IMR-90 (cell line): ENCODE measurements at regions not wholly inside any gene's neighbourhood (a gene's known extent, or its start where the extent isn't known, plus 50 kb on each side); places are given as distances from the start of the nearest gene placed in this dataset.

Experiments used
- ATAC-seq: fragments of 200-7000 bp; cut with Tn5 transposase; 2 replicates; pipeline ENCODE4 v1.9.1; 2020; ENCODE audit warnings: low read depth, mild to moderate bottlenecking, moderate library complexity
- BruUV-seq: library from RNA; stranded (reverse); fragments of 400-500 nt; replicated peaks from 2 replicates; lab custom pipeline; 2021; lab: Mats Ljungman, UMichigan
- CTCF ChIA-PET: fragments of 300-600 bp; formaldehyde crosslinking; extraction: SDS; loops from one replicate; lab custom pipeline; 2021; ENCODE audit warnings: antibody characterized with exemption; lab: Yijun Ruan, JAX
- POLR2A ChIA-PET: fragments of 300-600 bp; sonication (Branson Sonifier 250); formaldehyde crosslinking; loops from one replicate; lab custom pipeline; 2022; ENCODE audit warnings: antibody characterized with exemption; ENCODE audit not compliant: unreplicated experiment; lab: Charles Lee
- DNase-seq: peaks from one replicate; pipeline ENCODE4 v3.0.0; 2013
- H2AFZ ChIP-seq: replicated peaks from 2 replicates; pipeline ENCODE3; 2013; ENCODE audit warnings: low read length, mild to moderate bottlenecking; ENCODE audit not compliant: poor library complexity
- H2AK5ac ChIP-seq: 2 replicates; pipeline ENCODE4 v1.6.1; 2013; ENCODE audit warnings: low read depth, low read length, inconsistent platforms
- H2AK9ac ChIP-seq: replicated peaks from 2 replicates; pipeline ENCODE3; 2013; ENCODE audit warnings: mild to moderate bottlenecking, low read depth, low read length, moderate library complexity; ENCODE audit not compliant: poor library complexity
- H2BK120ac ChIP-seq: 2 replicates; pipeline ENCODE4 v1.6.1; 2013; ENCODE audit warnings: low read depth, low read length, inconsistent platforms
- H2BK15ac ChIP-seq: 3 replicates; pipeline ENCODE4 v1.6.1; 2013; ENCODE audit warnings: low read depth, low read length, inconsistent platforms
- H2BK20ac ChIP-seq: 2 replicates; pipeline ENCODE4 v1.6.1; 2013; ENCODE audit warnings: low read depth, mild to moderate bottlenecking, inconsistent platforms, low read length, moderate library complexity
- H2BK5ac ChIP-seq: 2 replicates; pipeline ENCODE4 v1.6.1; 2013; ENCODE audit warnings: mild to moderate bottlenecking, low read depth, low read length, inconsistent platforms; ENCODE audit not compliant: poor library complexity, severe bottlenecking
- H3K14ac ChIP-seq: replicated peaks from 2 replicates; pipeline ENCODE4 v1.6.1; 2013; ENCODE audit warnings: low read depth, low read length, inconsistent platforms
- H3K18ac ChIP-seq: 2 replicates; pipeline ENCODE4 v1.6.1; 2013; ENCODE audit warnings: low read depth, low read length, control low read depth
- H3K23ac ChIP-seq: 2 replicates; pipeline ENCODE4 v1.6.1; 2013; ENCODE audit warnings: low read depth, low read length, inconsistent platforms
- H3K27ac ChIP-seq: 2 replicates; pipeline ENCODE4 v1.5.1; 2013; ENCODE audit warnings: mild to moderate bottlenecking, control low read depth, low read length; ENCODE audit not compliant: insufficient read depth
- H3K27me3 ChIP-seq: 2 replicates; pipeline ENCODE4 v1.6.1; 2013; ENCODE audit warnings: low read length; ENCODE audit not compliant: control insufficient read depth, insufficient read depth
- H3K36me3 ChIP-seq: 2 replicates; pipeline ENCODE4 v1.6.1; 2013; ENCODE audit warnings: low read length, mixed read lengths; ENCODE audit not compliant: control insufficient read depth, insufficient read depth
- H3K4ac ChIP-seq: 2 replicates; pipeline ENCODE4 v1.6.1; 2013; ENCODE audit warnings: low read depth, low read length, inconsistent platforms
- H3K4me1 ChIP-seq: 2 replicates; pipeline ENCODE4 v1.6.1; 2013; ENCODE audit warnings: low read length, mixed read lengths; ENCODE audit not compliant: control insufficient read depth, insufficient read depth
- H3K4me2 ChIP-seq: 2 replicates; pipeline ENCODE4 v1.6.1; 2013; ENCODE audit warnings: low read depth, mild to moderate bottlenecking, control low read depth, low read length, moderate library complexity
- H3K4me3 ChIP-seq: 2 replicates; pipeline ENCODE4 v1.5.1; 2013; ENCODE audit warnings: low read depth, mild to moderate bottlenecking, control low read depth, low read length, moderate library complexity; ENCODE audit not compliant: insufficient read depth
- H3K56ac ChIP-seq: 2 replicates; pipeline ENCODE4 v1.6.1; 2013; ENCODE audit warnings: low read length, inconsistent platforms; ENCODE audit not compliant: insufficient read depth; ENCODE audit errors: extremely low read depth
- H3K79me1 ChIP-seq, 2 experiments: 2 replicates each; pipeline ENCODE4 v1.6.1; 2013; ENCODE audit warnings: low read length in 2 of 2, inconsistent platforms in 1 of 2, low read depth in 1 of 2
- H3K9ac ChIP-seq: 2 replicates; pipeline ENCODE4 v1.6.1; 2013; ENCODE audit warnings: low read depth, low read length, control low read depth
- H3K9me1 ChIP-seq: 2 replicates; pipeline ENCODE4 v1.6.1; 2013; ENCODE audit warnings: low read length, inconsistent platforms; ENCODE audit not compliant: insufficient read depth
- H3K9me3 ChIP-seq: 2 replicates; pipeline ENCODE4 v1.6.1; 2013; ENCODE audit warnings: low read length; ENCODE audit not compliant: control insufficient read depth, insufficient read depth
- H4K20me1 ChIP-seq: 2 replicates; pipeline ENCODE4 v1.6.1; 2013; ENCODE audit warnings: low read length, inconsistent platforms; ENCODE audit not compliant: insufficient read depth
- H4K5ac ChIP-seq: 2 replicates; pipeline ENCODE4 v1.6.1; 2013; ENCODE audit warnings: mild to moderate bottlenecking, low read depth, low read length, control low read depth
- H4K8ac ChIP-seq, 2 experiments: 2 replicates each; pipeline ENCODE4 v1.6.1; 2013; ENCODE audit warnings: low read depth in 2 of 2, low read length in 2 of 2, control low read depth in 1 of 2, inconsistent platforms in 1 of 2
- H4K91ac ChIP-seq: 2 replicates; pipeline ENCODE4 v1.6.1; 2013; ENCODE audit warnings: low read depth, low read length, inconsistent platforms; ENCODE audit not compliant: insufficient read depth
- MAFK ChIP-seq: IDR thresholded peaks from 2 replicates; pipeline ENCODE4 v1.6.1; 2012; ENCODE audit warnings: low read depth, low read length, improper control_type of control experiment
- MAZ ChIP-seq: IDR thresholded peaks from 2 replicates; pipeline ENCODE4 v1.6.1; 2012; ENCODE audit warnings: low read depth, mild to moderate bottlenecking, low read length, improper control_type of control experiment, moderate library complexity, borderline replicate concordance
- WGBS, 2 experiments: methylation state at CpG; one replicate each; pipeline versions ENCODE4 v1.1.5 to v1.1.7; 2013; ENCODE audit warnings: missing lambda C conversion rate in 2 of 2; ENCODE audit not compliant: insufficient read length in 1 of 2; ENCODE audit errors: extremely low coverage in 2 of 2; 5-methylcytosine and 5-hydroxymethylcytosine counted together
- dilution Hi-C: fragments of 300-500 bp; cut with HindIII; formaldehyde crosslinking; loops from one replicate; pipeline ENCODE4 v1.14.3; 2018; ENCODE audit warnings: low sequenced_read_pairs; ENCODE audit not compliant: unreplicated experiment
- in situ Hi-C: fragments of 300-500 bp; cut with MboI; formaldehyde crosslinking; loops from 3 replicates; pipeline ENCODE4 v1.14.3; 2019; ENCODE audit warnings: low sequenced_read_pairs, inconsistent platforms, mixed read lengths
- intact Hi-C: fragments of 100-400 bp; cut with micrococcal nuclease; formaldehyde crosslinking; loops from 2 replicates; pipeline ENCODE4 v1.10.0; 2022

GRCh38 chr7:84283798-84284197 lies 89.2 kb upstream of the SEMA3A start:
- no peak for ATAC-seq
- POLR2A ChIA-PET, result no interaction called here
- dilution Hi-C loops, result no loop called here
- Histone ChIP-seq H2AK5ac (no peak overlapping the region), H3K9ac (no peak overlapping the region), H4K20me1 (no peaks in the 10 kb centered on the region), H3K36me3 (no peaks in the 10 kb centered on the region), H2AFZ (no peak overlapping the region), H3K14ac (no peak overlapping the region), H2BK20ac (no peak overlapping the region), H4K8ac (no peak overlapping the region), H3K4ac (no peak overlapping the region), H2BK5ac (no peak overlapping the region), H3K79me1 (no peaks in the 10 kb centered on the region), H3K27ac (no peak overlapping the region), H3K56ac (no peak overlapping the region), H2AK9ac (no peak overlapping the region), H3K23ac (no peak overlapping the region), H3K18ac (no peak overlapping the region), H4K5ac (no peak overlapping the region), H2BK15ac (no peak overlapping the region), H3K4me2 (no peak overlapping the region), H3K27me3 (no peaks in the 10 kb centered on the region), H2BK120ac (no peak overlapping the region), H3K4me1 (no peaks in the 10 kb centered on the region), H3K9me3 (no peaks in the 10 kb centered on the region), H3K4me3 (no peak overlapping the region), H4K91ac (no peak overlapping the region), H3K9me1 (peaks cover 3% of the 10 kb centered on the region; the same call in 1 of the 2 replicates)
- CTCF ChIA-PET, result no interaction called here
- no CpG with 5 or more reads among the region's 2 CpGs for WGBS, 2 experiments
- DNase-seq, result no peak
- no TSS peak for BruUV-seq
- intact Hi-C loops, result no loop called here
- in situ Hi-C loops, result no loop called here
- TF ChIP-seq MAFK (peak; percentile 95), MAZ (no peak)
